ENCODE measurements at regions not wholly inside any gene's neighbourhood (a gene's known extent, or its start where the extent isn't known, plus 50 kb on each side); places are given as distances from the start of the nearest gene placed in this dataset. TPM values are rescaled to one million over a fixed set of nuclear protein-coding genes. Genes with fewer than 3 reads are reported as not detected.

Small RNA genes in the stretch of these regions (small RNA-seq; reads per million reads assigned to genes)
- gene RF00019 = not detected

All from frontal cortex (tissue), 1 donor.